Right lobe of liver (tissue), 4 donors: ENCODE measurements at regions not wholly inside any gene's neighbourhood (a gene's known extent, or its start where the extent isn't known, plus 50 kb on each side); places are given as distances from the start of the nearest gene placed in this dataset.

Source experiments
- POLR2A ChIP-seq: fragments of 450-650 bp; IDR thresholded peaks from one replicate; pipeline ENCODE4 v1.6.1; 2017; ENCODE audit warnings: antibody characterized with exemption, mild to moderate bottlenecking
- TF ChIP-seq, protein P1 (sequence below), 4 donors: fragments of 200-600 bp in 3 of 4; fragments of 450-650 bp in 1 of 4; IDR thresholded peaks; one replicate each; pipeline versions ENCODE4 v1.5.1 to v1.8.0; 2016 to 2022; ENCODE audit warnings: antibody characterized with exemption in 4 of 4, mild to moderate bottlenecking in 2 of 4
- donor health status: DM: no; HTN: no; CAD: no.
- donor health status: DM: no; HTN: no; CAD: no.
- donor health status: DM: no; HTN: yes; CAD: no.

DNA sequence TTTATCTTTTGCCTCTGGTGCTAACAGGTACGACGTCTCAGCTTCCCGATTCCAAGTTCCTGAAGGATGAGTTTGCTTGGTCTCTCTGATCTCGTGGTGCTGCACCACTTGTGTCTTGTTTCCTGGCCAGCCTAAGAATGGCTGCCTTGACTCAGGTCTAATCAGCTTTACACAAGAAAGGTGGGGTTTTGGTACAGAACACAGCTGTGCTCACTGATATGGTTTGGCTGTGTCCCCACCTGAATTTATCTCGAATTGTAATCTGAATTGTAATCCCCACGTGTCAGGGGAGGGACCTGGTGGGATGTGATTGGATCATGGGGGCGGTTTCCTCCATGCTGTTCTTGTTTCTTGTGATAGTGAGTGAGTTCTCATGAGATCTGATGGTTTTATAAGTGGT, 305.3 kb upstream of the NOCT start:
- TF ChIP-seq, protein P1, sequence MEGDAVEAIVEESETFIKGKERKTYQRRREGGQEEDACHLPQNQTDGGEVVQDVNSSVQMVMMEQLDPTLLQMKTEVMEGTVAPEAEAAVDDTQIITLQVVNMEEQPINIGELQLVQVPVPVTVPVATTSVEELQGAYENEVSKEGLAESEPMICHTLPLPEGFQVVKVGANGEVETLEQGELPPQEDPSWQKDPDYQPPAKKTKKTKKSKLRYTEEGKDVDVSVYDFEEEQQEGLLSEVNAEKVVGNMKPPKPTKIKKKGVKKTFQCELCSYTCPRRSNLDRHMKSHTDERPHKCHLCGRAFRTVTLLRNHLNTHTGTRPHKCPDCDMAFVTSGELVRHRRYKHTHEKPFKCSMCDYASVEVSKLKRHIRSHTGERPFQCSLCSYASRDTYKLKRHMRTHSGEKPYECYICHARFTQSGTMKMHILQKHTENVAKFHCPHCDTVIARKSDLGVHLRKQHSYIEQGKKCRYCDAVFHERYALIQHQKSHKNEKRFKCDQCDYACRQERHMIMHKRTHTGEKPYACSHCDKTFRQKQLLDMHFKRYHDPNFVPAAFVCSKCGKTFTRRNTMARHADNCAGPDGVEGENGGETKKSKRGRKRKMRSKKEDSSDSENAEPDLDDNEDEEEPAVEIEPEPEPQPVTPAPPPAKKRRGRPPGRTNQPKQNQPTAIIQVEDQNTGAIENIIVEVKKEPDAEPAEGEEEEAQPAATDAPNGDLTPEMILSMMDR (IDR thresholded peaks at IDR 0.05), result no peak
- no peak for TF ChIP-seq POLR2A
